ENCODE measurements at regions not wholly inside any gene's neighbourhood (a gene's known extent, or its start where the extent isn't known, plus 50 kb on each side); places are given as distances from the start of the nearest gene placed in this dataset.
"Not testable (repeated sequence)": the region's sequence is repeated elsewhere in the genome, so short reads cannot be mapped to it uniquely, and the experiment has no call there.

DNA sequence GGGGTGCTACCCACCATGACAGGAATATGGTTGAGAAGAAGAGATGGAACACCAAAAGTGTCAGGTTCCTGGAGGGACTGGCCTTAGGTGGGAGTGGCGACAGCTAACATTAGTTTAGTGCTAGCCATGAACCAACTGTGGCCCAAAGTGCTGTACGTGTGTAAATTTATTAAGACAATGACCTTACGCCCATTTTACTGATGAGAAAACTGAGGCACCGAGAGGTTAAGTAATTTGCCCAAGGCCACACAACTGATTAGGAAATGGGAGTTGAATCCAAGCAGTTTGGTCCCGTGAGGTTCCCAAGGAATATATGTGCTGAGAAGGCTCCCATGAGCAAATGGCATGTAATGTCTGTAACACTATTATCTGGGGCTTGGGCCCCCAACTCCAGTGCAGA is 109.5 kb upstream of the SLC1A4 start:
- no peak overlapping the region for H3K4me3 ChIP-seq (ENCODE audit: extremely low read depth, insufficient read depth, low read length, poor library complexity, severe bottlenecking)
- peaks cover 28% of the 10 kb centered on the region for H3K4me1 ChIP-seq (ENCODE audit: control insufficient read depth, insufficient read depth, low read length, poor library complexity, severe bottlenecking)
- no peaks in the 10 kb centered on the region for H3K9me3 ChIP-seq (ENCODE audit: control insufficient read depth, low read length)
- H3K27ac ChIP-seq (ENCODE audit: low read depth, low read length, severe bottlenecking) = no peak overlapping the region
- H3K36me3 ChIP-seq (ENCODE audit: control insufficient read depth, insufficient read depth, low read length) = no peaks in the 10 kb centered on the region
- WGBS, 2 experiments (ENCODE audit: insufficient coverage in 2 of 2) = 79 to 100% methylated on average over 4 to 5 of the region's 5 CpGs

DNA sequence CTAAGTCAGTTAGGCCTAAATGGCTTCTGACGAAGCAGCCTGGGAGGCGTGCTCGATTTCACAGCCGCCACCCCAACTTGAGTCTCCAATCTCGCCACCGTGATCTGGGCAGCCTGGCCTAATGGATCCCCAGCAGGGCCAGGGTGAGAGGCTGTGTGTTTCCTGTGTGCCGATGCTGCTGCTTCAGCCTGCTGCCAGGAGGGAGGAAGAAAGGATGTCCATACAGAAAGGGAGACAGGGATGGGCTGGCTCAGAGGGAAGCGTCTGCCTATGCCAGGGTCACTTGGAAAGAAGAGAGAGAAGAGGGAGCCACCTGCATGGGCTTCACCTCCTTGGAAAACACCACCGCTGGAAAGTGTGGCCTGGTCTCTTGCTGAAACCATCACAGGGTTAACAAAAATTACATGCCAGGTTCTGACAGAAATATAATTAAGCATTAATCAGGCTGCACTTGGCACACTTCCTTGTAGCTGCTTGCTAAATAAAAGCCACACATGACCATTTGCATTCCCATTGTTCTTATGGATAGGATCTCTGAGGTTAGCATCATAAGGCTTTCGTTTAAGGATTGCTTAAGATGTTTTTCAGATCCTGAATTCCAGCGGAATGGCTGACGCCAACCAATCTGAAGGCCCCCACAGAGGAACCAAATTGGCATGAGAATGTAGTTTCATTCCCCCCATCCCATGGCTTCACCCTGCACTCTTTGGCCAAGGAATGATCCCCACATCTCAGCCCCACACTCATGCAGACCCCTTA is 108.8 kb upstream of the SLC1A4 start:
- Histone ChIP-seq H3K9me3 (ENCODE audit: control insufficient read depth, low read length) (no peaks in the 10 kb centered on the region), H3K36me3 (ENCODE audit: control insufficient read depth, insufficient read depth, low read length) (no peaks in the 10 kb centered on the region)
- WGBS, 2 experiments (ENCODE audit: insufficient coverage in 2 of 2) = 82 to 85% methylated on average over 10 to 11 of the region's 12 CpGs

DNA sequence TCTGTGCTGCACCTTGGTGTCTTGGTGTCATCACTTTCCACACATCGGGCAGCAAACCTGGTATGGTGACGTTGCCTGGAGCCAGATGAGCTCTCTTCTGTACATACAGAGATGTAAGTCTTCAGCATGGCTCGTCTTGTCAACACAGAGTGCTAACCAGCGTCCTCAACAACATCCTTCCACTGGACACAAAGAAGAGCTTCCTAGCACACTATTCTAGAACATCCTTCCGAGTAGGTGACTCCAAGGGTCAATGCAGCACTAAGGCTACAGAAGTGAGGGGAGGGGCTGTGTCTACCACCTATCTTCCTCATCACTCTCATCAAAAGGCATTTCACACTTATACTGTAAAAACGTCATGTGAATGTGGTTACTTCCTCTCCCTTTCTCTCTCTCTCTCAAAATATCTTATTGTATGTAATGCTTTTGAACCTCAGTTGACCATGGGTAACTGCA is 108.1 kb upstream of the SLC1A4 start:
- 93 to 94% methylated on average over 4 of the region's 6 CpGs for WGBS, 2 experiments (ENCODE audit: insufficient coverage in 2 of 2)
- peaks cover 18% of the 10 kb centered on the region for H3K4me1 ChIP-seq (ENCODE audit: control insufficient read depth, insufficient read depth, low read length, poor library complexity, severe bottlenecking)
- no peaks in the 10 kb centered on the region for H3K9me3 ChIP-seq (ENCODE audit: control insufficient read depth, low read length)
- no peaks in the 10 kb centered on the region for H3K36me3 ChIP-seq (ENCODE audit: control insufficient read depth, insufficient read depth, low read length)
- H3K27ac ChIP-seq (ENCODE audit: low read depth, low read length, severe bottlenecking) = no peak overlapping the region
- no peak overlapping the region for H3K4me3 ChIP-seq (ENCODE audit: extremely low read depth, insufficient read depth, low read length, poor library complexity, severe bottlenecking)

More for the DNA sequence above, 108.8 kb upstream of the SLC1A4 start:
- Histone ChIP-seq H3K4me3 (ENCODE audit: extremely low read depth, insufficient read depth, low read length, poor library complexity, severe bottlenecking) (no peak overlapping the region), H3K4me1 (ENCODE audit: control insufficient read depth, insufficient read depth, low read length, poor library complexity, severe bottlenecking) (peaks cover 24% of the 10 kb centered on the region), H3K27ac (ENCODE audit: low read depth, low read length, severe bottlenecking) (no peak overlapping the region)

DNA sequence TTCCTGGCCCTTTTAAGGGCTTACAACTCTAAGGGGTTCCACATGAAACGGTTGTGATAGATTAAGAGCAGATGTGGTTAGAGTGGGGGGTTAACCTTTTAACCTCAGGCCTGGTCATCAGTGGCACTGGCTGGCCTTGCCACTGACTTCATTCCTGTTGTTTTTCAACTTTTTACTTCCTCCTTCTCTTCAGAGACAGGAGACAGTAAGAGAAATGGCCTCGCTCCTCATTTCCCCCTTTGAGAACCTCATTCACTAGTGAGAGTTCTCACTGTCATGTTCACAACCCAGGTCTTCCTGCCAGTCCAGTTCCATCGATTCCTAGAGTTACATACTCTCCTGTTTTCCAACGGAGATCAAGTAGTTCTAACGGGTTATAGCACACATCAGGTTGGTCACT is 101.6 kb upstream of the SLC1A4 start:
- Histone ChIP-seq H3K36me3 (ENCODE audit: control insufficient read depth, insufficient read depth, low read length) (no peaks in the 10 kb centered on the region), H3K4me3 (ENCODE audit: extremely low read depth, insufficient read depth, low read length, poor library complexity, severe bottlenecking) (no peak overlapping the region), H3K4me1 (ENCODE audit: control insufficient read depth, insufficient read depth, low read length, poor library complexity, severe bottlenecking) (no peaks in the 10 kb centered on the region), H3K27ac (ENCODE audit: low read depth, low read length, severe bottlenecking) (no peak overlapping the region), H3K9me3 (ENCODE audit: control insufficient read depth, low read length) (peaks cover 15% of the 10 kb centered on the region)
- WGBS, 2 experiments (ENCODE audit: insufficient coverage in 2 of 2) = 95 to 98% methylated on average over 4 to 5 of the region's 5 CpGs

DNA sequence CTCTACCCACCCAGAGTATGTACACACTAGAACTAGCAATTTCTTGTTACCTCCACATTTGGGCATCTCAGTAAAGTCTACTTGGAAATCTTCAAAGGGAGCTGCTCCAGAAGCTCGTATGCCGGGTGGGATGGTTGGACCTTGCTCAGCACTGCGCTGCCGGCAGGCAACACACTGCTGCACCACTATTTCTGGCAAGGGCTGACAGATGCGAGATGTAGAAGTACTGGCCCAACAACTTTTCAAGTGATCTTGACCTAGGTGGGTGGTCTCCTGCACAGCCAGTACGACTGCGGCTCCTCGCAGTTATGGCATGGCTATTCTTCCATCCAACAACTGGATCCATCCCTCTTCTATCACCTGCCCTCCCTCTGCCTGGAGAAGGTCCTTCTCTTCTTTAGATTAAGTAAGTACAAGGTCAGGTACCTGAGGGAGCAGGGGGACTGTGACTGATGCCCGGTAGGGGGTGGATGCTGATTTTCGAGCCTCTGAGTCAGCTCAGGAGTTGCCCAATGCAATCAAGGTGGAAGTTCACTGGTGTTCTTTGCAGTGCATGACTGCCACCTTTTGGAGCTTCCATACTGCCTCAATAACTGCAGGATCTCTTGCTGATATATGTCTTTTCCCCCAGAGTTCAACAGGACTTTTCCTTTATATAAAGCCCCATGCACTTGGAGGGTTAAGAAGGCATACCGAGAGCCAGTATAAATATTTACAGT is 100.4 kb upstream of the SLC1A4 start:
- no peaks in the 10 kb centered on the region for H3K36me3 ChIP-seq (ENCODE audit: control insufficient read depth, insufficient read depth, low read length)
- WGBS, 2 experiments (ENCODE audit: insufficient coverage in 2 of 2) = 71 to 82% methylated on average over 7 to 11 of the region's 11 CpGs
- H3K4me1 ChIP-seq (ENCODE audit: control insufficient read depth, insufficient read depth, low read length, poor library complexity, severe bottlenecking) = no peaks in the 10 kb centered on the region
- H3K4me3 ChIP-seq (ENCODE audit: extremely low read depth, insufficient read depth, low read length, poor library complexity, severe bottlenecking) = no peak overlapping the region
- peaks cover 15% of the 10 kb centered on the region for H3K9me3 ChIP-seq (ENCODE audit: control insufficient read depth, low read length)
- H3K27ac ChIP-seq (ENCODE audit: low read depth, low read length, severe bottlenecking) = no peak overlapping the region

DNA sequence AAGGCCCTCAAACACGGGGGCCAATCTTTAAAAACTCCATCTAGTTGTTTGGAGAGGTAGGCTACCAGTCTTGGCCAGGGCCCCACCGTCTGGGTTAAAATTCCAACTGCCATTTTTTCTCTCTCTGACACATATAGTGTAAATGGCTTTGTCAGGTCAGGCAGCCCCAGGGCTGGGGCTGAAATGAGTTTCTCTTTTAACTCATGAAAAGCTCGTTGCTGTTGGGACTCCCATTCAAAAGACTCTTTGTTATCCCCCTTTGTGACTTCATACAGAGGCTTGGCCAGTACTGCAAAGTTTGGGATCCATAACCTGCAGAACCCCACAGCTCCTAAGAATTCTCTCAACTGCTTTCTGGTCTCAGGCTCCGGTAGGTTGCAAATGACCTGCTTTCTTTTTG is 99.4 kb upstream of the SLC1A4 start:
- Histone ChIP-seq H3K27ac (ENCODE audit: low read depth, low read length, severe bottlenecking) (no peak overlapping the region), H3K9me3 (ENCODE audit: control insufficient read depth, low read length) (peaks cover 15% of the 10 kb centered on the region), H3K4me1 (ENCODE audit: control insufficient read depth, insufficient read depth, low read length, poor library complexity, severe bottlenecking) (no peaks in the 10 kb centered on the region), H3K36me3 (ENCODE audit: control insufficient read depth, insufficient read depth, low read length) (no peaks in the 10 kb centered on the region), H3K4me3 (ENCODE audit: extremely low read depth, insufficient read depth, low read length, poor library complexity, severe bottlenecking) (no peak overlapping the region)
- WGBS, 2 experiments (ENCODE audit: insufficient coverage in 2 of 2) = 64 to 69% methylated on average over 2 of the region's 4 CpGs

DNA sequence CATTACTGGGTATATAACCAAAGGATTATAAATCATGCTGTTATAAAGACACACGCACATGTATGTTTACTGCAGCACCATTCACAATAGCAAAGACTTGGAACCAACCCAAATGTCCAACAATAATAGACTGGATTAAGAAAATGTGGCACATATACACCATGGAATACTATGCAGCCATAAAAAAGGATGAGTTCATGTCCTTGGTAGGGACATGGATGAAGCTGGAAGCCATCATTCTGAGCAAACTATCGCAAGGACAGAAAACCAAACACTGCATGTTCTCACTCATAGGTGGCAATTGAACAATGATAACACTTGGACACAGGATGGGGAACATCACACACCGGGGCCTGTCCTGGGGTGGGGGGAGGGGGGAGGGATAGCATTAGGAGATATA is 92.6 kb upstream of the SLC1A4 start:
- 100% methylated on average over 1 of the region's 3 CpGs; no CpG with 5 or more reads in 1 of the 2 experiments for WGBS, 2 experiments (ENCODE audit: insufficient coverage in 2 of 2)
- not testable (repeated sequence) for H3K36me3 ChIP-seq (ENCODE audit: control insufficient read depth, insufficient read depth, low read length); H3K9me3 ChIP-seq (ENCODE audit: control insufficient read depth, low read length); H3K27ac ChIP-seq (ENCODE audit: low read depth, low read length, severe bottlenecking); H3K4me3 ChIP-seq (ENCODE audit: extremely low read depth, insufficient read depth, low read length, poor library complexity, severe bottlenecking); H3K4me1 ChIP-seq (ENCODE audit: control insufficient read depth, insufficient read depth, low read length, poor library complexity, severe bottlenecking)

DNA sequence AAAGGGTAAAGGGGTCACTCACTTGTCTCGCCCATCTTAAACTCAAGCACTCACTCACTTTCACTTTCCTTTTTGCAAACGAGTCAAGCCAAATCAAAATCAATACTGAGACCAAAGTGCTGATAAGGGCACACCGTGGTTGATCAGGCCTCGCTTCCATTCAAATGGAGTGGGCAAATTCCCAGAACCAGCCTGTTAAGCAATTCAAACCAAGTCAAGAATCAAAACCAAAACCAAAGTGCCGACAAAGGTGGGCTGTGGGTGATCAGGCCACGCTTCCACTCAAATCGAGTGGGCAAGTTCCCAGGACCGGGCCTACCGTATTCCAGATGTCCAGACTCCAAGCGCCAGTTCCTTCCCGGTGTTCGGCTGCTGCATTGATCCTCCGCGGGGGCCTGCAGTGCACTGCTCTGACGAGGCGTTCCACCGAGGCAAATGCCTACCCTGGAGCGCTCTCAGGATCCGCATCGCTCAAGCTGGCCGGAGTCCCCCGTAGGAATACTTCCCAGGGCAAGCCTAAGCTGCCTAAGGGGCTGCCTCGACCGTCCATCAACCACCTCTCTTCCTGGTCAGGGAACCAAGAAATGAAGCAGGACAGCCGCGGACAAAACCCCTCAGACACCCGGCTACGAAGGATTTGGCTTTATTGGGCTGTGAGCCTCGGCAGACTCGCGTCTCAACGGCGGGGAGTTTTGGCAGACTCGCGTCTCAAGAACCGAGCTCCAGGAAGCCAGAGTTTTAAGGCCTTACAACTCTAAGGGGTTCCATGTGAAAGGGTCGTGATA is 89.9 kb upstream of the SLC1A4 start:
- Histone ChIP-seq H3K27ac (ENCODE audit: low read depth, low read length, severe bottlenecking) (no peak overlapping the region), H3K4me3 (ENCODE audit: extremely low read depth, insufficient read depth, low read length, poor library complexity, severe bottlenecking) (no peak overlapping the region), H3K4me1 (ENCODE audit: control insufficient read depth, insufficient read depth, low read length, poor library complexity, severe bottlenecking) (no peaks in the 10 kb centered on the region), H3K36me3 (ENCODE audit: control insufficient read depth, insufficient read depth, low read length) (no peaks in the 10 kb centered on the region), H3K9me3 (ENCODE audit: control insufficient read depth, low read length) (no peaks in the 10 kb centered on the region)
- WGBS, 2 experiments (ENCODE audit: insufficient coverage in 2 of 2) = 93 to 94% methylated on average over 30 to 34 of the region's 37 CpGs

DNA sequence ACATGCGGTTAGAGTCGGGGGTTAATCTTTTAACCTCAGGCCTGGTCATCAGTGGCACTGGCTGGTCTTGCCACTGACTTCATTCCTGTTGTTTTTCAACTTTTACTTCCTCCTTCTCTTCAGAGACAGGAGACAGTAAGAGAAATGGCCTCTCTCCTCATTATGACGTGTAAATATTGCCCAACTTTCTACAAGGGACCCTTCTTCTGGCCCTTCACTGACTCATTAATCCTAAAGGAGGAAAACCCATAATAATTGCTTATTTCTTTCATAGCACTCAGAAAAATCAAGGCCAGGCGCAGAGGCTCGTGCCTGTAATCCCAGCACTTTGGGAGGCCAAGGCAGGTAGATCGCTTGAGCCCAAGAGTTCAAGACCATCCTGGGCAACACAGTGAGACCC is 89.3 kb upstream of the SLC1A4 start:
- WGBS, 2 experiments (ENCODE audit: insufficient coverage in 2 of 2) = 90 to 97% methylated on average over 5 to 6 of the region's 6 CpGs
- not testable (repeated sequence) for H3K4me3 ChIP-seq (ENCODE audit: extremely low read depth, insufficient read depth, low read length, poor library complexity, severe bottlenecking); H3K4me1 ChIP-seq (ENCODE audit: control insufficient read depth, insufficient read depth, low read length, poor library complexity, severe bottlenecking); H3K36me3 ChIP-seq (ENCODE audit: control insufficient read depth, insufficient read depth, low read length); H3K9me3 ChIP-seq (ENCODE audit: control insufficient read depth, low read length); H3K27ac ChIP-seq (ENCODE audit: low read depth, low read length, severe bottlenecking)

DNA sequence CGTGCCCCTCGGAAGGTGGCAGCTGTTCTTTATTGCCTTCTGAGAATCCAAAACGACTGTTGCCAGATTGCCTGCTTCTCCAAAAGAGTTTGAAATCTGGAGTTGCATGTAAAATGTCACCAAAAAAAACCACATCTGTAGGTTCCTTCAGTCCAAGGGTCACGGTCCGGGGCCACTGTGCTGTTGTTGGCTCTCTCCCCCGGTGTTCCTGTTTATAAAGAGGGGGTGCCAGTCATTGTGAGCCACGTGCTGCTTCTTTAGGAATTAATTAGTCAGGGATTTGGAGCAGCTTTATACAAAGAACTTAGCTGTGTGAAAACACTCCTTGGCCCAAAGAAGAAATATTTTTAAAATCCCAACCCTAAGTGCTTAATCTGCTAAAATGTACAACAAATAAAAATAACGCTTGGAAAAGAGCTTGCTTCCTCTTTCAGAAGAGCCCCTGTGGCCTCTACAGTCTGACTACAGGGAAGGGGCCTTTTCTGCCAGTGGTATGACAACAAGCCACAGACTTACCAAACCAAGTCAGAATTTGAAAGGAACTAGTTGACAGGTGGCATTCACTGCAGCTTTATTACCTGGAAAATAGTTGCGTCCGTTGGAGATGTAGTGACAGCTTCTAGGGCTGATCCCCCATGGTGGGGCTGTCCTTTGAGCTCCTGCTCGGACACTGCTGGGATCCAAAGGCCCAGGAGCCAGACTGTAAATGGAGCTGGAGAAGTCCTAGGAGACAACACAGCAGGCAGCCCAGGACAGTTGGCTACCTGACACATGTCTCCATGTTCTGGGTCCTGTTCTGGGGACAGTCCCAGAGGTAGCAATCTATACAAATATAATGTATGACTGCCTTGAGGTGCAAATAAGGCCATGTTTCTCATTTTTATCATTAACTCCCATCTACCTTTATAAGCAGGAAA is 84.5 kb upstream of the SLC1A4 start:
- no peaks in the 10 kb centered on the region for H3K36me3 ChIP-seq (ENCODE audit: control insufficient read depth, insufficient read depth, low read length)
- no peaks in the 10 kb centered on the region for H3K9me3 ChIP-seq (ENCODE audit: control insufficient read depth, low read length)
- no peak overlapping the region for H3K27ac ChIP-seq (ENCODE audit: low read depth, low read length, severe bottlenecking)
- 88 to 95% methylated on average over 8 to 10 of the region's 11 CpGs for WGBS, 2 experiments (ENCODE audit: insufficient coverage in 2 of 2)
- H3K4me3 ChIP-seq (ENCODE audit: extremely low read depth, insufficient read depth, low read length, poor library complexity, severe bottlenecking) = no peak overlapping the region
- no peaks in the 10 kb centered on the region for H3K4me1 ChIP-seq (ENCODE audit: control insufficient read depth, insufficient read depth, low read length, poor library complexity, severe bottlenecking)

Data from mesodermal cell (in vitro differentiated cells).